H9 (cell line): ENCODE measurements at regions not wholly inside any gene's neighbourhood (a gene's known extent, or its start where the extent isn't known, plus 50 kb on each side); places are given as distances from the start of the nearest gene placed in this dataset.

Experiments used
- DNase-seq: peaks from one replicate; pipeline ENCODE4 v3.0.0-alpha.2; 2017
- H2AFZ ChIP-seq: one replicate; pipeline ENCODE4 v1.6.1; 2013; ENCODE audit warnings: mild to moderate bottlenecking, low read length, control low read depth, moderate library complexity
- H2AK5ac ChIP-seq: 2 replicates; pipeline ENCODE4 v1.6.1; 2013; ENCODE audit warnings: low read length, control low read depth, mixed read lengths; ENCODE audit not compliant: insufficient read length
- H2BK120ac ChIP-seq: one replicate; pipeline ENCODE4 v1.6.1; 2013; ENCODE audit warnings: low read depth, mild to moderate bottlenecking, low read length, control low read depth, inconsistent platforms; ENCODE audit not compliant: poor library complexity, severe bottlenecking
- H2BK12ac ChIP-seq: 2 replicates; pipeline ENCODE4 v1.6.1; 2013; ENCODE audit warnings: low read length, control low read depth, mixed read lengths, low read depth; ENCODE audit not compliant: insufficient read length
- H2BK15ac ChIP-seq: 2 replicates; pipeline ENCODE4 v1.6.1; 2013; ENCODE audit warnings: low read depth, low read length, control low read depth
- H2BK20ac ChIP-seq: one replicate; pipeline ENCODE4 v1.6.1; 2013; ENCODE audit warnings: low read depth, mild to moderate bottlenecking, low read length, control low read depth, inconsistent platforms; ENCODE audit not compliant: poor library complexity, severe bottlenecking
- H2BK5ac ChIP-seq: 2 replicates; pipeline ENCODE4 v1.6.1; 2013; ENCODE audit warnings: low read length, control low read depth, mixed read lengths; ENCODE audit not compliant: insufficient read length
- H3K14ac ChIP-seq: 2 replicates; pipeline ENCODE4 v1.6.1; 2013; ENCODE audit warnings: low read length, control low read depth; ENCODE audit not compliant: insufficient read depth
- H3K18ac ChIP-seq: 2 replicates; pipeline ENCODE4 v1.6.1; 2013; ENCODE audit warnings: low read depth, mild to moderate bottlenecking, mixed read lengths, low read length, control low read depth; ENCODE audit not compliant: insufficient read length
- H3K23ac ChIP-seq: 2 replicates; pipeline ENCODE4 v1.6.1; 2013; ENCODE audit warnings: low read length, control low read depth, mixed read lengths, low read depth; ENCODE audit not compliant: insufficient read length
- H3K23me2 ChIP-seq: 2 replicates; pipeline ENCODE4 v1.6.1; 2013; ENCODE audit warnings: low read depth, mild to moderate bottlenecking, mixed read lengths, low read length, control low read depth; ENCODE audit not compliant: insufficient read length, poor library complexity, severe bottlenecking
- H3K27ac ChIP-seq: 2 replicates; pipeline ENCODE4 v1.5.1; 2013; ENCODE audit warnings: low read length, control low read depth, mixed read lengths, low read depth; ENCODE audit not compliant: insufficient read length
- H3K27me3 ChIP-seq: 2 replicates; pipeline ENCODE4 v1.6.1; 2013; ENCODE audit warnings: low read length, control low read depth, inconsistent platforms; ENCODE audit not compliant: insufficient read depth
- H3K4ac ChIP-seq: 2 replicates; pipeline ENCODE4 v1.6.1; 2013; ENCODE audit warnings: low read depth, mild to moderate bottlenecking, control low read depth, inconsistent platforms, low read length, moderate library complexity
- H3K4me1 ChIP-seq: 2 replicates; pipeline ENCODE4 v1.6.1; 2013; ENCODE audit warnings: low read length, control low read depth, inconsistent platforms; ENCODE audit not compliant: insufficient read depth
- H3K4me2 ChIP-seq: 2 replicates; pipeline ENCODE4 v1.6.1; 2013; ENCODE audit warnings: low read length, control low read depth, mixed read lengths; ENCODE audit not compliant: insufficient read length, insufficient read depth
- H3K56ac ChIP-seq: 2 replicates; pipeline ENCODE4 v1.6.1; 2013; ENCODE audit warnings: low read depth, mild to moderate bottlenecking, mixed read lengths, low read length, control low read depth; ENCODE audit not compliant: insufficient read length
- H3K79me1 ChIP-seq: 2 replicates; pipeline ENCODE4 v1.6.1; 2013; ENCODE audit warnings: low read depth, mild to moderate bottlenecking, moderate library complexity, low read length, control low read depth, inconsistent platforms; ENCODE audit not compliant: insufficient read depth, poor library complexity, severe bottlenecking
- H3K79me2 ChIP-seq: 2 replicates; pipeline ENCODE4 v1.6.1; 2013; ENCODE audit warnings: low read length, control low read depth, inconsistent platforms; ENCODE audit not compliant: insufficient read depth
- H3K9ac ChIP-seq: 2 replicates; pipeline ENCODE4 v1.6.1; 2013; ENCODE audit warnings: low read length, control low read depth, mixed read lengths; ENCODE audit not compliant: insufficient read length; ENCODE audit errors: extremely low read depth
- H3K9me3 ChIP-seq: one replicate; pipeline ENCODE4 v1.6.1; 2013; ENCODE audit warnings: low read depth, low read length, inconsistent platforms; ENCODE audit not compliant: control insufficient read depth
- H3T11ph ChIP-seq: one replicate; pipeline ENCODE4 v1.6.1; 2013; ENCODE audit warnings: mild to moderate bottlenecking, low read length, control low read depth, inconsistent platforms
- H4K20me1 ChIP-seq: one replicate; pipeline ENCODE4 v1.6.1; 2013; ENCODE audit not compliant: control insufficient read depth, insufficient read length, insufficient read depth
- H4K5ac ChIP-seq: 2 replicates; pipeline ENCODE4 v1.6.1; 2013; ENCODE audit warnings: low read depth, mild to moderate bottlenecking, mixed read lengths, low read length, control low read depth; ENCODE audit not compliant: insufficient read length
- H4K8ac ChIP-seq: replicated peaks from 2 replicates; pipeline ENCODE4 v1.6.1; 2013; ENCODE audit warnings: low read length, control low read depth, mixed read lengths, low read depth; ENCODE audit not compliant: insufficient read length
- H4K91ac ChIP-seq: 2 replicates; pipeline ENCODE4 v1.6.1; 2013; ENCODE audit warnings: low read depth, mild to moderate bottlenecking, moderate library complexity, mixed read lengths, low read length, control low read depth; ENCODE audit not compliant: insufficient read length
- H3K27ac Mint-ChIP-seq, 3 experiments: 2 replicates in 2 of 3; 3 replicates in 1 of 3; pipeline ENCODE4 v1.8.0; 2020 to 2021; ENCODE audit warnings: mixed read lengths in 3 of 3, mild to moderate bottlenecking in 1 of 3, moderate library complexity in 1 of 3
- H3K27me3 Mint-ChIP-seq: 2 replicates; pipeline ENCODE4 v1.8.0; 2021; ENCODE audit warnings: low read depth, mild to moderate bottlenecking, moderate library complexity, mixed read lengths
- H3K36me3 Mint-ChIP-seq, 3 experiments: 2 replicates in 2 of 3; 3 replicates in 1 of 3; pipeline ENCODE4 v1.8.0; 2020 to 2021; ENCODE audit warnings: low read depth in 3 of 3, mixed read lengths in 3 of 3; ENCODE audit not compliant: insufficient read depth in 1 of 3
- H3K4me1 Mint-ChIP-seq, 2 experiments: 2 replicates each; pipeline ENCODE4 v1.8.0; 2020; ENCODE audit warnings: mixed read lengths in 2 of 2
- H3K4me3 Mint-ChIP-seq, 2 experiments: 2 replicates in 1 of 2; 3 replicates in 1 of 2; pipeline ENCODE4 v1.8.0; 2020 to 2021; ENCODE audit warnings: mild to moderate bottlenecking in 2 of 2, mixed read lengths in 2 of 2, moderate library complexity in 1 of 2
- H3K9me3 Mint-ChIP-seq, 2 experiments: 2 replicates in 1 of 2; 3 replicates in 1 of 2; pipeline ENCODE4 v1.8.0; 2020; ENCODE audit warnings: mild to moderate bottlenecking in 2 of 2, mixed read lengths in 2 of 2, moderate library complexity in 1 of 2
- WGBS: extraction: QIAGEN DNeasy Blood & Tissue Kit; methylation state at CpG from one replicate; pipeline ENCODE4 v1.1.7; 2013; ENCODE audit warnings: missing lambda C conversion rate, low lambda C conversion rate, mixed read lengths; ENCODE audit not compliant: insufficient read length; ENCODE audit errors: extremely low coverage; 5-methylcytosine and 5-hydroxymethylcytosine counted together
- TF ChIP-seq, protein P1 (sequence below): fragments of 200-600 bp; sonication (generic); conservative IDR thresholded peaks from 3 replicates; pipeline ENCODE4 v1.8.0; 2021; ENCODE audit warnings: antibody characterized with exemption, mild to moderate bottlenecking

DNA sequence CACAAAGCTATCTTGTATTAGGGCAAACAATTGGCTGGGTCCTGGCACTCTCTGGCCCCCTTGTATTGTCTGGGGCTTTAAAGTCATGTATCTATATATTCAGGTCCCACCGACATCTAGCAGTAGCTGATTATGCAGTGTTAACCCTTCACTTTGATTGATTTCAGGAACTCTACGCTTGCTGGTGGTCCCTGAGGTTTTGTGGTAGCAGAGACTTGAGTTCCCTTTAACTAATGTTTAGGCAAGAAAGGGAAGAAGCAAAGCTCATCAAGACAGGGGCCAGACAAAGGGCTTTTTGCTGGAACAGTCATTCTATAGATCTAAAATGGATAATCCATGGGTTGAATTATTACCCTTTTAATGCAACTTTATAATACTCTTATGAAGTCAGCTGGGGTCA lies 95.3 kb upstream of the EPB41L3 start:
- Mint-ChIP-seq H3K36me3 (no peaks in the 10 kb centered on the region), H3K9me3 (no peaks in the 10 kb centered on the region), H3K27ac (no peak overlapping the region), H3K4me1 (peaks cover 9 to 23% of the 10 kb centered on the region in 2 experiments), H3K27me3 (peaks cover 8% of the 10 kb centered on the region), H3K4me3 (no peak overlapping the region)
- H3K23me2 ChIP-seq, result no peaks in the 10 kb centered on the region
- no peak overlapping the region for H2BK120ac ChIP-seq
- H3K4ac ChIP-seq, result no peak overlapping the region
- no peak overlapping the region for H3K18ac ChIP-seq
- no peak overlapping the region for H3K14ac ChIP-seq
- H3K27ac ChIP-seq, result no peak overlapping the region
- H4K8ac ChIP-seq, result no peak overlapping the region
- no peaks in the 10 kb centered on the region for H3K9me3 ChIP-seq
- no peak overlapping the region for H2BK15ac ChIP-seq
- WGBS, result no CpG with 5 or more reads among the region's 2 CpGs
- no peak for DNase-seq
- H3K4me2 ChIP-seq, result no peak overlapping the region
- H3K79me1 ChIP-seq, result no peaks in the 10 kb centered on the region
- H4K5ac ChIP-seq, result no peak overlapping the region
- H3T11ph ChIP-seq, result no peak overlapping the region
- no peak overlapping the region for H3K56ac ChIP-seq
- H2AFZ ChIP-seq, result no peak overlapping the region
- H2BK5ac ChIP-seq, result no peak overlapping the region
- no peaks in the 10 kb centered on the region for H3K27me3 ChIP-seq
- H3K23ac ChIP-seq, result no peak overlapping the region
- no peak overlapping the region for H3K9ac ChIP-seq
- H2BK20ac ChIP-seq, result no peak overlapping the region
- no peaks in the 10 kb centered on the region for H3K79me2 ChIP-seq
- no peaks in the 10 kb centered on the region for H4K20me1 ChIP-seq
- H2AK5ac ChIP-seq, result no peak overlapping the region
- H2BK12ac ChIP-seq, result no peak overlapping the region
- peaks cover 3% of the 10 kb centered on the region; the same call in 1 of the 2 replicates for H3K4me1 ChIP-seq
- H4K91ac ChIP-seq, result no peak overlapping the region
- TF ChIP-seq, protein P1, sequence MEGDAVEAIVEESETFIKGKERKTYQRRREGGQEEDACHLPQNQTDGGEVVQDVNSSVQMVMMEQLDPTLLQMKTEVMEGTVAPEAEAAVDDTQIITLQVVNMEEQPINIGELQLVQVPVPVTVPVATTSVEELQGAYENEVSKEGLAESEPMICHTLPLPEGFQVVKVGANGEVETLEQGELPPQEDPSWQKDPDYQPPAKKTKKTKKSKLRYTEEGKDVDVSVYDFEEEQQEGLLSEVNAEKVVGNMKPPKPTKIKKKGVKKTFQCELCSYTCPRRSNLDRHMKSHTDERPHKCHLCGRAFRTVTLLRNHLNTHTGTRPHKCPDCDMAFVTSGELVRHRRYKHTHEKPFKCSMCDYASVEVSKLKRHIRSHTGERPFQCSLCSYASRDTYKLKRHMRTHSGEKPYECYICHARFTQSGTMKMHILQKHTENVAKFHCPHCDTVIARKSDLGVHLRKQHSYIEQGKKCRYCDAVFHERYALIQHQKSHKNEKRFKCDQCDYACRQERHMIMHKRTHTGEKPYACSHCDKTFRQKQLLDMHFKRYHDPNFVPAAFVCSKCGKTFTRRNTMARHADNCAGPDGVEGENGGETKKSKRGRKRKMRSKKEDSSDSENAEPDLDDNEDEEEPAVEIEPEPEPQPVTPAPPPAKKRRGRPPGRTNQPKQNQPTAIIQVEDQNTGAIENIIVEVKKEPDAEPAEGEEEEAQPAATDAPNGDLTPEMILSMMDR, result no peak
